Activated T-cell treated with anti-CD3 and anti-CD28 coated beads for 24 hours (primary cell): ENCODE measurements at regions not wholly inside any gene's neighbourhood (a gene's known extent, or its start where the extent isn't known, plus 50 kb on each side); places are given as distances from the start of the nearest gene placed in this dataset.

ENCODE experiments used
- DNase-seq: peaks from one replicate; pipeline ENCODE4 v3.0.0-alpha.2; 2020; ENCODE audit warnings: low read depth

GRCh38 chr9:13755551-13755950 lies 476.1 kb upstream of the MPDZ start:
- DNase-seq: no peak

- DNase-seq: no peak
Observed at GRCh38 chr9:13750639-13751038, 471.1 kb upstream of the MPDZ start.

GRCh38 chr9:13750061-13750460 lies 470.6 kb upstream of the MPDZ start:
- DNase-seq: no peak

GRCh38 chr9:13746876-13747275 lies 467.4 kb upstream of the MPDZ start:
- no peak for DNase-seq

- DNase-seq: no peak
Observed at GRCh38 chr9:13744261-13744901, 464.9 kb upstream of the MPDZ start.

GRCh38 chr9:13737885-13738284 lies 458.4 kb upstream of the MPDZ start:
- DNase-seq: no peak

GRCh38 chr9:13735181-13735580 lies 455.7 kb upstream of the MPDZ start:
- no peak for DNase-seq

- no peak for DNase-seq
Observed at GRCh38 chr9:13734601-13735000, 455.1 kb upstream of the MPDZ start.

- no peak for DNase-seq
Observed at GRCh38 chr9:13732290-13732689, 452.8 kb upstream of the MPDZ start.

GRCh38 chr9:13731637-13732036 lies 452.1 kb upstream of the MPDZ start:
- DNase-seq: no peak

GRCh38 chr9:13729955-13730354 lies 450.5 kb upstream of the MPDZ start:
- DNase-seq: no peak

- no peak for DNase-seq
Observed at GRCh38 chr9:13728917-13729811, 449.7 kb upstream of the MPDZ start.

GRCh38 chr9:13728131-13728530 lies 448.6 kb upstream of the MPDZ start:
- no peak for DNase-seq

GRCh38 chr9:13726746-13727145 lies 447.3 kb upstream of the MPDZ start:
- no peak for DNase-seq

GRCh38 chr9:13725516-13725915 lies 446.0 kb upstream of the MPDZ start:
- no peak for DNase-seq

GRCh38 chr9:13721481-13722235 lies 442.2 kb upstream of the MPDZ start:
- DNase-seq: no peak

GRCh38 chr9:13719981-13720676 lies 440.6 kb upstream of the MPDZ start:
- DNase-seq: no peak

- no peak for DNase-seq
Observed at GRCh38 chr9:13719446-13719845, 440.0 kb upstream of the MPDZ start.

- DNase-seq: no peak
Observed at GRCh38 chr9:13718539-13718938, 439.0 kb upstream of the MPDZ start.

- DNase-seq: no peak
Observed at GRCh38 chr9:13718086-13718485, 438.6 kb upstream of the MPDZ start.

- no peak for DNase-seq
Observed at GRCh38 chr9:13717322-13718054, 438.0 kb upstream of the MPDZ start.
